Retinal pigment epithelial cell (primary cell): ENCODE measurements at regions not wholly inside any gene's neighbourhood (a gene's known extent, or its start where the extent isn't known, plus 50 kb on each side); places are given as distances from the start of the nearest gene placed in this dataset.

ENCODE experiments used
- DNase-seq: peaks from one replicate; pipeline ENCODE4 v3.0.0-alpha.2; 2010; ENCODE audit warnings: low read depth
- H3K4me3 ChIP-seq: 2 replicates; pipeline ENCODE4 v1.5.1; 2011; ENCODE audit warnings: mild to moderate bottlenecking, low read length, control low read depth, moderate library complexity
- TF ChIP-seq, protein P1 (sequence below): conservative IDR thresholded peaks from 2 replicates; pipeline ENCODE4 v1.5.1; 2011; ENCODE audit warnings: low read depth, low read length, control low read depth, inconsistent platforms

DNA sequence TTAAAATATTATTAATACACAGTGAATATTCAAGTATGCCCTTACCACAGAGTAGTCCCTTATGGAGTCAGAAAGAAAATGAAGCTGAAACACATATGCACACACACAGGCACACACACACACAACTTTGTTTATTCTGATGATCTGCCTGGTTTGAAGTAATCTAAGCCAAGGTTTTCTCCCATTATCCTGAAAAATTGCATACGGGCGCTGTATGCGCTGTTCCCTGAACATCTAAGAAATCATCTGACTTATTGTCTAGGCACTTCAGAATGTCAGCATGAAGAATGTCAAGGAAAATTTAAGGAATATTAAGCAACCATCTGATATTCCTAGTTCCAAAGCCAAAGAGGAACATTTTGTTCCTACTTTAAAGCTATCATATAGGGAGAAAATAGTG, 147.1 kb upstream of the SLC30A5 start:
- no peak for DNase-seq
- no peak overlapping the region for H3K4me3 ChIP-seq
- TF ChIP-seq, protein P1, sequence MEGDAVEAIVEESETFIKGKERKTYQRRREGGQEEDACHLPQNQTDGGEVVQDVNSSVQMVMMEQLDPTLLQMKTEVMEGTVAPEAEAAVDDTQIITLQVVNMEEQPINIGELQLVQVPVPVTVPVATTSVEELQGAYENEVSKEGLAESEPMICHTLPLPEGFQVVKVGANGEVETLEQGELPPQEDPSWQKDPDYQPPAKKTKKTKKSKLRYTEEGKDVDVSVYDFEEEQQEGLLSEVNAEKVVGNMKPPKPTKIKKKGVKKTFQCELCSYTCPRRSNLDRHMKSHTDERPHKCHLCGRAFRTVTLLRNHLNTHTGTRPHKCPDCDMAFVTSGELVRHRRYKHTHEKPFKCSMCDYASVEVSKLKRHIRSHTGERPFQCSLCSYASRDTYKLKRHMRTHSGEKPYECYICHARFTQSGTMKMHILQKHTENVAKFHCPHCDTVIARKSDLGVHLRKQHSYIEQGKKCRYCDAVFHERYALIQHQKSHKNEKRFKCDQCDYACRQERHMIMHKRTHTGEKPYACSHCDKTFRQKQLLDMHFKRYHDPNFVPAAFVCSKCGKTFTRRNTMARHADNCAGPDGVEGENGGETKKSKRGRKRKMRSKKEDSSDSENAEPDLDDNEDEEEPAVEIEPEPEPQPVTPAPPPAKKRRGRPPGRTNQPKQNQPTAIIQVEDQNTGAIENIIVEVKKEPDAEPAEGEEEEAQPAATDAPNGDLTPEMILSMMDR, result no peak

DNA sequence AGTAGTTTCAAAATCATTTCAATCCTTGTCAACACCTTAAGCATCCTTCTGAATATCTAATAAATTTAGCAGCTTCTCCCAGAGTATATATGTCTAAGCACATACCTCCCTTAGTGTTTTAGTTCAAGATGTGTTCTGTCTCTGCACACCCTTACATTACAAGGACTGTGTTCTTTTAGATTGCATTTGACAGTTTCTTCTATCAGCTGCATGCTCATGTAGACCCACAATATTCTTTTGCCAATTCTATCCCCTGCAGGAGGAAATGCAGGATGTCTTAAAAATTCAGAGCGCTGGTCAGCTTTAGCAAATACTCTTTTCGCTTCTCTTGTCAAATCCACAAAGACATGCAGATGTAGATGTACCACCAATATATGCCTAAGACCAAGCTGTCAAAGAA, 145.8 kb upstream of the SLC30A5 start:
- H3K4me3 ChIP-seq, result no peak overlapping the region
- TF ChIP-seq, protein P1, result no peak
- no peak for DNase-seq

DNA sequence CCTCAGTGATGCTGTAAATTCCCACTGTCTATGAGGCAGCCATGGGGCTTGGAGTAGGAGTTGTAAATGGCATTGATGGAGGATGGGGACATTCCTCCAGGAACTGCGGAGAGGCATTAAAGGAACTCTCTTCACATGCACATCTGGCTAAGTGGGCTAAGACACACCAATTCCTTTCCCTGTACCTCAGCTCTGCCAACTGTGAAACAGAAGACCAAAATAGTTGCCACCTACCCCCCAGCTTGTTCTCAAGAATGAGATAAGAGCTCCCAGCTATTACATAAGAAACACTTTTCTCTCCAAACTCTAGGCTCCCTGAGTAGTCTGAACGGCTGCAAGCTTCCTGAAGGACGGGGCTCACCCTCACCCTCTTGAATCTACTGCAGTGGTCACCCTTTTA, 144.6 kb upstream of the SLC30A5 start:
- TF ChIP-seq, protein P1, result no peak
- no peak for DNase-seq
- H3K4me3 ChIP-seq, result no peak overlapping the region

DNA sequence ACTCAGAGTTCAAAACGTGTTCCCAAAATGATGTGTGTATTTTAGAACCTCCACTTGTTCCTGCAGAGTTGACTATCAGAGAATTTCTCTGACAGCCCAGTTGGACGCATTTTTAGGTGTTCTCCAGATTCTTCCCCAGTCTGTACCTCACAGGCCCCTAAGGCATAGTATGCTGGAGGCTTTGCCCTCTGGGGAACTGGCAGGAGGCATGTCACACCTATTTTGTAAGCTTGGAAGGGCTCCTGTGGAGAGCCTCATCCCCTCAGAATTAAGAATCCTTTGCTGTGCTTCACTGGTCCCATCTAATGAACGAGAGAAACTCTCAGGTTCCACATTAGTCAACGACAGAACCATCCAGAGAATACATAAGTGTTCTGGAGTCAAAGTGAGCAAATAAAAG, 144.1 kb upstream of the SLC30A5 start:
- no peak for DNase-seq
- TF ChIP-seq, protein P1, result no peak
- no peak overlapping the region for H3K4me3 ChIP-seq

DNA sequence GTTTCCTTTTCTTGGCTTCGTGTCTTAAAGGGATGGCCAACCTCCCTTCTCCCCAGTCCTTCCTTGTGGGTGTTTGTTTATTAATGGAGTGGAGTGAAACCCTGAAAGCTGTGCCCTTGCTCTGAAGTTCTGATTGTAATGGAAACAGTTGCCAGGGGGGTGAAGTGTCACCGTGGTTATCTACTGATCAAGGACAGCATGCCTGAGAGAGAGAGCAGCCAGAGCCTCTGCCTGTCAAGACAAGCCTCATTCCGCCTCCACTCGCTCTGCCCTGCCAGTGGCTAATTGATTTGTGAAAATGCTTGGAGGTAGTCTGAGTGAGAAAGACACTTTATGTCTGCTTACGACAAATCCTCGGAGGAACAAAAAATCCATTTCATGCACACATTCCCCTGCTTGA, 143.7 kb upstream of the SLC30A5 start:
- no peak for DNase-seq
- H3K4me3 ChIP-seq, result no peak overlapping the region
- TF ChIP-seq, protein P1, result no peak

DNA sequence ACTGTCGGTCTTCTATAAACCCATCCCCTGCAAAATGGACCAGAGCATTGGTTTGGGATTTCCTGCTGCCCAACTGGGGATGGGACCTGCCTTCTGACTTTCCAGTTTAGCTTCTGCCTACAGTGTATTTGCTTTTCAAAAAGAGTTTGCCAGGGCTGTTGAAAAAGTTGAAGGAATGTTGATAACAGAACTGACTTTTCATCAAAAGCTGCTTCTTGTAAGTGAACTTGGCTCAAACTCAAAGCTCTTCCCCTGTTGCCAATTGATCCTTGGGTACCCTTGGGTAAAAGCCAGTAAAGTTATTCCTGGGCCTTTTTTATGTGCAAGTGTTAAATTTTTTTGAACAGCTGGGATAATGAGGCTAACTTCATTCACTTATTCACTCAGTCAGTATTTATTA, 142.9 kb upstream of the SLC30A5 start:
- DNase-seq, result no peak
- H3K4me3 ChIP-seq, result no peak overlapping the region
- TF ChIP-seq, protein P1, result no peak

DNA sequence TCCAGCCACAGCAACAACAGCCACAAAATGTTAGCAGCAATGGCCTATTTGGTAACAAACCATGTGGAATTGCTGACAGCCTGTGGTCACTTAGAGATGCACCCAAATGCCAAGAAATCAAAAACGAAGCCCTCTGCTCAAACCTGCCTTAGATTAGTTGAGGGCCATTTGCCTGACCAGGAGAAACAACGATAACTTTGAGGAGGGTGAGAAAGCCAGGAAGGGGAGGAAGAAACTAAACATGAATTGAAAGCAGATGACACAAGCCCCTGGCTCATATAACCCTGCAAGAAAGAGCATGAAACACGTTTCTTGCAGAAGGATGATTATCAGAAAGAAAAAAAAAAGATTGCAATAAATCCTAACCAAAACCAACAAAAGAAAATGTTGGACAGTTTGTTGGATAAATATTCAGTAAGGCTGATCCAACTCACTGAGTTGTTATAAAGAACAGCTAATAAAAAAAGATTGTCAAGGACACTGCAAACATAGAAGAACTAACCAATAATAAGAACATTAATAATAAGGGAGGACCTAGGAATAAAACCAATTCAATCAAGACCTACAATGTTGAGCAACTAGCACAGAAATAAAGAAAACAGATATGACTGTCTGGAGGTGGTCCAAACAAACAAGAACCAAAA, 140.5 kb upstream of the SLC30A5 start:
- TF ChIP-seq, protein P1, result no peak
- no peak for DNase-seq
- H3K4me3 ChIP-seq, result no peak overlapping the region
